H9 (cell line): ENCODE measurements at regions not wholly inside any gene's neighbourhood (a gene's known extent, or its start where the extent isn't known, plus 50 kb on each side); places are given as distances from the start of the nearest gene placed in this dataset.

Experiments
- DNase-seq: peaks from one replicate; pipeline ENCODE4 v3.0.0-alpha.2; 2017
- H2AFZ ChIP-seq: one replicate; pipeline ENCODE4 v1.6.1; 2013; ENCODE audit warnings: mild to moderate bottlenecking, low read length, control low read depth, moderate library complexity
- H2AK5ac ChIP-seq: 2 replicates; pipeline ENCODE4 v1.6.1; 2013; ENCODE audit warnings: low read length, control low read depth, mixed read lengths; ENCODE audit not compliant: insufficient read length
- H2BK120ac ChIP-seq: one replicate; pipeline ENCODE4 v1.6.1; 2013; ENCODE audit warnings: low read depth, mild to moderate bottlenecking, low read length, control low read depth, inconsistent platforms; ENCODE audit not compliant: poor library complexity, severe bottlenecking
- H2BK12ac ChIP-seq: 2 replicates; pipeline ENCODE4 v1.6.1; 2013; ENCODE audit warnings: low read length, control low read depth, mixed read lengths, low read depth; ENCODE audit not compliant: insufficient read length
- H2BK15ac ChIP-seq: 2 replicates; pipeline ENCODE4 v1.6.1; 2013; ENCODE audit warnings: low read depth, low read length, control low read depth
- H2BK20ac ChIP-seq: one replicate; pipeline ENCODE4 v1.6.1; 2013; ENCODE audit warnings: low read depth, mild to moderate bottlenecking, low read length, control low read depth, inconsistent platforms; ENCODE audit not compliant: poor library complexity, severe bottlenecking
- H2BK5ac ChIP-seq: 2 replicates; pipeline ENCODE4 v1.6.1; 2013; ENCODE audit warnings: low read length, control low read depth, mixed read lengths; ENCODE audit not compliant: insufficient read length
- H3K14ac ChIP-seq: 2 replicates; pipeline ENCODE4 v1.6.1; 2013; ENCODE audit warnings: low read length, control low read depth; ENCODE audit not compliant: insufficient read depth
- H3K18ac ChIP-seq: 2 replicates; pipeline ENCODE4 v1.6.1; 2013; ENCODE audit warnings: low read depth, mild to moderate bottlenecking, mixed read lengths, low read length, control low read depth; ENCODE audit not compliant: insufficient read length
- H3K23ac ChIP-seq: 2 replicates; pipeline ENCODE4 v1.6.1; 2013; ENCODE audit warnings: low read length, control low read depth, mixed read lengths, low read depth; ENCODE audit not compliant: insufficient read length
- H3K23me2 ChIP-seq: 2 replicates; pipeline ENCODE4 v1.6.1; 2013; ENCODE audit warnings: low read depth, mild to moderate bottlenecking, mixed read lengths, low read length, control low read depth; ENCODE audit not compliant: insufficient read length, poor library complexity, severe bottlenecking
- H3K27ac ChIP-seq: 2 replicates; pipeline ENCODE4 v1.5.1; 2013; ENCODE audit warnings: low read length, control low read depth, mixed read lengths, low read depth; ENCODE audit not compliant: insufficient read length
- H3K27me3 ChIP-seq: 2 replicates; pipeline ENCODE4 v1.6.1; 2013; ENCODE audit warnings: low read length, control low read depth, inconsistent platforms; ENCODE audit not compliant: insufficient read depth
- H3K4ac ChIP-seq: 2 replicates; pipeline ENCODE4 v1.6.1; 2013; ENCODE audit warnings: low read depth, mild to moderate bottlenecking, control low read depth, inconsistent platforms, low read length, moderate library complexity
- H3K4me1 ChIP-seq: 2 replicates; pipeline ENCODE4 v1.6.1; 2013; ENCODE audit warnings: low read length, control low read depth, inconsistent platforms; ENCODE audit not compliant: insufficient read depth
- H3K4me2 ChIP-seq: 2 replicates; pipeline ENCODE4 v1.6.1; 2013; ENCODE audit warnings: low read length, control low read depth, mixed read lengths; ENCODE audit not compliant: insufficient read length, insufficient read depth
- H3K56ac ChIP-seq: 2 replicates; pipeline ENCODE4 v1.6.1; 2013; ENCODE audit warnings: low read depth, mild to moderate bottlenecking, mixed read lengths, low read length, control low read depth; ENCODE audit not compliant: insufficient read length
- H3K79me1 ChIP-seq: 2 replicates; pipeline ENCODE4 v1.6.1; 2013; ENCODE audit warnings: low read depth, mild to moderate bottlenecking, moderate library complexity, low read length, control low read depth, inconsistent platforms; ENCODE audit not compliant: insufficient read depth, poor library complexity, severe bottlenecking
- H3K79me2 ChIP-seq: 2 replicates; pipeline ENCODE4 v1.6.1; 2013; ENCODE audit warnings: low read length, control low read depth, inconsistent platforms; ENCODE audit not compliant: insufficient read depth
- H3K9ac ChIP-seq: 2 replicates; pipeline ENCODE4 v1.6.1; 2013; ENCODE audit warnings: low read length, control low read depth, mixed read lengths; ENCODE audit not compliant: insufficient read length; ENCODE audit errors: extremely low read depth
- H3K9me3 ChIP-seq: one replicate; pipeline ENCODE4 v1.6.1; 2013; ENCODE audit warnings: low read depth, low read length, inconsistent platforms; ENCODE audit not compliant: control insufficient read depth
- H3T11ph ChIP-seq: one replicate; pipeline ENCODE4 v1.6.1; 2013; ENCODE audit warnings: mild to moderate bottlenecking, low read length, control low read depth, inconsistent platforms
- H4K20me1 ChIP-seq: one replicate; pipeline ENCODE4 v1.6.1; 2013; ENCODE audit not compliant: control insufficient read depth, insufficient read length, insufficient read depth
- H4K5ac ChIP-seq: 2 replicates; pipeline ENCODE4 v1.6.1; 2013; ENCODE audit warnings: low read depth, mild to moderate bottlenecking, mixed read lengths, low read length, control low read depth; ENCODE audit not compliant: insufficient read length
- H4K8ac ChIP-seq: replicated peaks from 2 replicates; pipeline ENCODE4 v1.6.1; 2013; ENCODE audit warnings: low read length, control low read depth, mixed read lengths, low read depth; ENCODE audit not compliant: insufficient read length
- H4K91ac ChIP-seq: 2 replicates; pipeline ENCODE4 v1.6.1; 2013; ENCODE audit warnings: low read depth, mild to moderate bottlenecking, moderate library complexity, mixed read lengths, low read length, control low read depth; ENCODE audit not compliant: insufficient read length
- H3K27ac Mint-ChIP-seq, 3 experiments: 2 replicates in 2 of 3; 3 replicates in 1 of 3; pipeline ENCODE4 v1.8.0; 2020 to 2021; ENCODE audit warnings: mixed read lengths in 3 of 3, mild to moderate bottlenecking in 1 of 3, moderate library complexity in 1 of 3
- H3K27me3 Mint-ChIP-seq: 2 replicates; pipeline ENCODE4 v1.8.0; 2021; ENCODE audit warnings: low read depth, mild to moderate bottlenecking, moderate library complexity, mixed read lengths
- H3K36me3 Mint-ChIP-seq, 3 experiments: 2 replicates in 2 of 3; 3 replicates in 1 of 3; pipeline ENCODE4 v1.8.0; 2020 to 2021; ENCODE audit warnings: low read depth in 3 of 3, mixed read lengths in 3 of 3; ENCODE audit not compliant: insufficient read depth in 1 of 3
- H3K4me1 Mint-ChIP-seq, 2 experiments: 2 replicates each; pipeline ENCODE4 v1.8.0; 2020; ENCODE audit warnings: mixed read lengths in 2 of 2
- H3K4me3 Mint-ChIP-seq, 2 experiments: 2 replicates in 1 of 2; 3 replicates in 1 of 2; pipeline ENCODE4 v1.8.0; 2020 to 2021; ENCODE audit warnings: mild to moderate bottlenecking in 2 of 2, mixed read lengths in 2 of 2, moderate library complexity in 1 of 2
- H3K9me3 Mint-ChIP-seq, 2 experiments: 2 replicates in 1 of 2; 3 replicates in 1 of 2; pipeline ENCODE4 v1.8.0; 2020; ENCODE audit warnings: mild to moderate bottlenecking in 2 of 2, mixed read lengths in 2 of 2, moderate library complexity in 1 of 2
- WGBS: extraction: QIAGEN DNeasy Blood & Tissue Kit; methylation state at CpG from one replicate; pipeline ENCODE4 v1.1.7; 2013; ENCODE audit warnings: missing lambda C conversion rate, low lambda C conversion rate, mixed read lengths; ENCODE audit not compliant: insufficient read length; ENCODE audit errors: extremely low coverage; 5-methylcytosine and 5-hydroxymethylcytosine counted together
- TF ChIP-seq, protein P1 (sequence below): fragments of 200-600 bp; sonication (generic); conservative IDR thresholded peaks from 3 replicates; pipeline ENCODE4 v1.8.0; 2021; ENCODE audit warnings: antibody characterized with exemption, mild to moderate bottlenecking

DNA sequence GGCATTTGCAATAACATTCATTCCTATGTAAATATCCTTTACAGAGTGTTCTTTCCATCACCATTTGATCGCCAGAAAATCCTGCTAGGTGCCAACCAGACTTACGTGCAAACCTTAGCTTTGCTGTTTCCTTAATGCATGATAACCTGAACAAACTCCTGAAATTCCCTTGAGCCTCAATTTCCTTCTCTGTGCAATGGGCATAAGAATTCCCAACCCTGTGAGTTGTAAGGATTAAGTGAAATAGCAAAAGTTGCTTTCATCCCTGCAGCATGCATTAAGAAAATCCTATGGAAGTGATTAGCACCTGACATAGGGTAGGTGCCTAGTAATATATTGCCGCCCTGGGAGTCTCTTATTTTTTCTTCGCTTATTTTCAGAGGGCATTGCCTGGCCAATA lies 272.7 kb downstream of the MAF start:
- H3K4me1 Mint-ChIP-seq: peaks cover 49 to 61% of the 10 kb centered on the region in 2 experiments
- H3K36me3 Mint-ChIP-seq: no peaks in the 10 kb centered on the region
- no peak overlapping the region for H2BK12ac ChIP-seq
- H2BK120ac ChIP-seq: no peak overlapping the region
- H3K79me2 ChIP-seq: no peaks in the 10 kb centered on the region
- H2AFZ ChIP-seq: no peak overlapping the region
- H3K4me1 ChIP-seq: peaks cover 12% of the 10 kb centered on the region
- no peak overlapping the region for H3K23ac ChIP-seq
- H4K5ac ChIP-seq: no peak overlapping the region
- H3K4me2 ChIP-seq: peak overlapping the region; percentile 6
- H2BK5ac ChIP-seq: no peak overlapping the region
- no peak overlapping the region for H2BK20ac ChIP-seq
- no peaks in the 10 kb centered on the region for H3K23me2 ChIP-seq
- TF ChIP-seq, protein P1, sequence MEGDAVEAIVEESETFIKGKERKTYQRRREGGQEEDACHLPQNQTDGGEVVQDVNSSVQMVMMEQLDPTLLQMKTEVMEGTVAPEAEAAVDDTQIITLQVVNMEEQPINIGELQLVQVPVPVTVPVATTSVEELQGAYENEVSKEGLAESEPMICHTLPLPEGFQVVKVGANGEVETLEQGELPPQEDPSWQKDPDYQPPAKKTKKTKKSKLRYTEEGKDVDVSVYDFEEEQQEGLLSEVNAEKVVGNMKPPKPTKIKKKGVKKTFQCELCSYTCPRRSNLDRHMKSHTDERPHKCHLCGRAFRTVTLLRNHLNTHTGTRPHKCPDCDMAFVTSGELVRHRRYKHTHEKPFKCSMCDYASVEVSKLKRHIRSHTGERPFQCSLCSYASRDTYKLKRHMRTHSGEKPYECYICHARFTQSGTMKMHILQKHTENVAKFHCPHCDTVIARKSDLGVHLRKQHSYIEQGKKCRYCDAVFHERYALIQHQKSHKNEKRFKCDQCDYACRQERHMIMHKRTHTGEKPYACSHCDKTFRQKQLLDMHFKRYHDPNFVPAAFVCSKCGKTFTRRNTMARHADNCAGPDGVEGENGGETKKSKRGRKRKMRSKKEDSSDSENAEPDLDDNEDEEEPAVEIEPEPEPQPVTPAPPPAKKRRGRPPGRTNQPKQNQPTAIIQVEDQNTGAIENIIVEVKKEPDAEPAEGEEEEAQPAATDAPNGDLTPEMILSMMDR: no peak
- no peaks in the 10 kb centered on the region for H3K9me3 Mint-ChIP-seq
- H3K27ac ChIP-seq: no peak overlapping the region
- no peak overlapping the region for H4K8ac ChIP-seq
- H3K9ac ChIP-seq: no peak overlapping the region
- no peak overlapping the region for H2BK15ac ChIP-seq
- DNase-seq: no peak
- H3K9me3 ChIP-seq: no peaks in the 10 kb centered on the region
- H3K4ac ChIP-seq: no peak overlapping the region
- no peak overlapping the region for H3K27ac Mint-ChIP-seq
- H3K14ac ChIP-seq: no peak overlapping the region
- H3K4me3 Mint-ChIP-seq: no peak overlapping the region
- H4K20me1 ChIP-seq: no peaks in the 10 kb centered on the region
- H3K56ac ChIP-seq: no peak overlapping the region
- H3T11ph ChIP-seq: no peak overlapping the region
- H2AK5ac ChIP-seq: no peak overlapping the region
- no peaks in the 10 kb centered on the region for H3K79me1 ChIP-seq
- WGBS: no CpG with 5 or more reads among the region's 4 CpGs
- H3K27me3 ChIP-seq: no peaks in the 10 kb centered on the region
- H4K91ac ChIP-seq: no peak overlapping the region
- H3K27me3 Mint-ChIP-seq: no peaks in the 10 kb centered on the region; the same call in 1 of the 2 replicates
- no peak overlapping the region for H3K18ac ChIP-seq
